Keratinocyte (primary cell): ENCODE measurements at regions not wholly inside any gene's neighbourhood (a gene's known extent, or its start where the extent isn't known, plus 50 kb on each side); places are given as distances from the start of the nearest gene placed in this dataset.

Experiments used
- EZH2 ChIP-seq: IDR thresholded peaks from one replicate; pipeline ENCODE4 v1.6.1; 2012; ENCODE audit warnings: inconsistent platforms, mild to moderate bottlenecking, low read length, moderate library complexity
- TF ChIP-seq, protein P1 (sequence below), 3 experiments: IDR thresholded peaks in 1 of 3; conservative IDR thresholded peaks in 1 of 3; optimal IDR thresholded peaks in 1 of 3; 2 replicates in 2 of 3; 3 replicates in 1 of 3; pipeline versions ENCODE3 to v1.5.1; 2011; ENCODE audit warnings: low read length in 3 of 3, mild to moderate bottlenecking in 3 of 3, moderate library complexity in 2 of 3, control low read depth in 1 of 3, inconsistent platforms in 1 of 3; ENCODE audit not compliant: insufficient read depth in 2 of 3; ENCODE audit errors: extremely low read depth in 1 of 3

DNA sequence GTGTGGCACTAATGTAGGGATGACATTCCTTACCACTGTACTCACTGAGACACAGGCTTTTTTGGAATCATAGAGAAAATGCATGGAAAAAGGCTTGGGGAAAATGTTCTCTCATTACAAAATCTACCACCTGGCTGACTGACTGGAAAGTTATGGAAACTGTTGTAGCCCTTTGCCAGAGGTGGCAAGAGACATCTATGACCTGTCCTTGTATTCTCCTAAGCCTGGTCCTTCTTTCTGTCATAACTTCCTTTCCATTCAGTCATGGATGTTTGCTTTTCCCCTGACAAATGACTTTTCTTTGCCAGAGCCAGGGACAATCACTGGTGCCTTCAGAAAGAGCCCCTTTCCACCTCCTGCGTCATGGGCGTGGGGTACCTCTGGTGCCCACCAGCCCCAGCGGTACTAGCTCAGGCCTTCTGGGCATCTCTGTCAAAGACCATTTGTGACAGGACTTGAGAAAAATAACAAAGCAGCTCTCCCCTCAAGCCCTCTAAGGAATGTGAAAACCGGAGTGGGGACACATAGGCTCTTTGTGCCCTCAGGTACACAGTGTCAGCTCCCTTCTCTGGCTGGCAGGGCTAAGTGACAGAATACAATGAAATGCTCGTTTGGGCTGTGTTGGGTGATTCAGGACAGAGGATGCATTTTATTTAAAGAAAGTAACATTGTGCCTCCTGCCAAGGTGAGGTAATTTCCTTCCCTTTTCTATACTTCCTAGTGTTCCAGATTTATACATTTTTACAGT lies 381.1 kb upstream of the RASGRP1 start:
- TF ChIP-seq, protein P1, sequence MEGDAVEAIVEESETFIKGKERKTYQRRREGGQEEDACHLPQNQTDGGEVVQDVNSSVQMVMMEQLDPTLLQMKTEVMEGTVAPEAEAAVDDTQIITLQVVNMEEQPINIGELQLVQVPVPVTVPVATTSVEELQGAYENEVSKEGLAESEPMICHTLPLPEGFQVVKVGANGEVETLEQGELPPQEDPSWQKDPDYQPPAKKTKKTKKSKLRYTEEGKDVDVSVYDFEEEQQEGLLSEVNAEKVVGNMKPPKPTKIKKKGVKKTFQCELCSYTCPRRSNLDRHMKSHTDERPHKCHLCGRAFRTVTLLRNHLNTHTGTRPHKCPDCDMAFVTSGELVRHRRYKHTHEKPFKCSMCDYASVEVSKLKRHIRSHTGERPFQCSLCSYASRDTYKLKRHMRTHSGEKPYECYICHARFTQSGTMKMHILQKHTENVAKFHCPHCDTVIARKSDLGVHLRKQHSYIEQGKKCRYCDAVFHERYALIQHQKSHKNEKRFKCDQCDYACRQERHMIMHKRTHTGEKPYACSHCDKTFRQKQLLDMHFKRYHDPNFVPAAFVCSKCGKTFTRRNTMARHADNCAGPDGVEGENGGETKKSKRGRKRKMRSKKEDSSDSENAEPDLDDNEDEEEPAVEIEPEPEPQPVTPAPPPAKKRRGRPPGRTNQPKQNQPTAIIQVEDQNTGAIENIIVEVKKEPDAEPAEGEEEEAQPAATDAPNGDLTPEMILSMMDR (optimal IDR thresholded peaks at IDR 0.05 in 1 of 3, IDR thresholded peaks at IDR 0.05 in 1 of 3, conservative IDR thresholded peaks at IDR 0.05 in 1 of 3; ENCODE audit: extremely low read depth in 1 of 3, insufficient read depth in 2 of 3, low read length in 3 of 3) = no peak
- no peak for TF ChIP-seq EZH2
